Pancreas (tissue), 10 donors: ENCODE measurements at regions not wholly inside any gene's neighbourhood (a gene's known extent, or its start where the extent isn't known, plus 50 kb on each side); places are given as distances from the start of the nearest gene placed in this dataset.
A peak's percentile ranks its signal among the peaks of the same experiment; 100 is the strongest.

Source experiments
- ATAC-seq, 4 donors: fragments of 200-7000 bp; cut with Tn5 transposase; one replicate each; pipeline versions ENCODE4 v1.8.0 to v1.9.1; 2020; ENCODE audit warnings: mild to moderate bottlenecking in 4 of 4, moderate library complexity in 4 of 4
- DNase-seq, 6 donors: peaks; one replicate each; pipeline ENCODE4 v3.0.0-alpha.2; 2020
- FAIRE-seq: peaks from 2 replicates; lab custom pipeline; 2012; peaks lifted over from hg19 to GRCh38; lab: Jason Lieb, UNC
- H3K27ac ChIP-seq, 4 donors: fragments of 200-600 bp; sonication (generic); 1 replicate in 3 of 4; 2 replicates in 1 of 4; pipeline versions ENCODE4 v1.5.0 to v1.8.0; 2020
- H3K27me3 ChIP-seq, 4 donors: fragments of 200-600 bp; one replicate each; pipeline ENCODE4 v1.8.0; 2021
- H3K36me3 ChIP-seq, 3 donors: fragments of 200-600 bp; sonication (generic) in 1 of 3; one replicate each; pipeline versions ENCODE4 v1.5.0 to v1.8.0; 2020 to 2021
- H3K4me1 ChIP-seq, 3 donors: fragments of 200-600 bp; one replicate each; pipeline ENCODE4 v1.8.0; 2021
- H3K4me3 ChIP-seq, 4 donors: fragments of 200-600 bp; sonication (generic) in 2 of 4; one replicate each; pipeline versions ENCODE4 v1.5.0 to v1.8.0; 2020 to 2021
- H3K9me3 ChIP-seq, 4 donors: fragments of 200-600 bp; one replicate each; pipeline ENCODE4 v1.8.0; 2021
- WGBS, 2 donors: extraction: QIAGEN DNeasy Blood & Tissue Kit; methylation state at CpG; one replicate each; pipeline ENCODE4 v1.1.7; 2013; 5-methylcytosine and 5-hydroxymethylcytosine counted together
- intact Hi-C, 3 donors: fragments of 100-400 bp; cut with DNase I; formaldehyde crosslinking; loops; one replicate each; pipeline versions ENCODE4 v1.11.1 to v1.14.2; 2022
- TF ChIP-seq, protein P1 (sequence below), 4 donors: fragments of 200-600 bp; sonication (generic) in 3 of 4; IDR thresholded peaks; one replicate each; pipeline versions ENCODE4 v1.5.0 to v1.8.0; 2021; ENCODE audit warnings: antibody characterized with exemption in 4 of 4
- donor health status: healthy with polysubstance abuse.
- donor health status: DM: no; HTN: no; CAD: no; lungs with moderate emphysema.
- donor health status: DM: no; HTN: no; CAD: no.
- donor health status: control.
- donor health status: control.
- donor health status: Bipolar disorder and iron deficiency.
- donor health status: DM: yes; HTN: yes; CAD: no.
- donor health status: DM: no; HTN: no; CAD: no.
- donor health status: DM: no; HTN: no; CAD: no.
- donor health status: DM: yes; HTN: yes; CAD: no.

DNA sequence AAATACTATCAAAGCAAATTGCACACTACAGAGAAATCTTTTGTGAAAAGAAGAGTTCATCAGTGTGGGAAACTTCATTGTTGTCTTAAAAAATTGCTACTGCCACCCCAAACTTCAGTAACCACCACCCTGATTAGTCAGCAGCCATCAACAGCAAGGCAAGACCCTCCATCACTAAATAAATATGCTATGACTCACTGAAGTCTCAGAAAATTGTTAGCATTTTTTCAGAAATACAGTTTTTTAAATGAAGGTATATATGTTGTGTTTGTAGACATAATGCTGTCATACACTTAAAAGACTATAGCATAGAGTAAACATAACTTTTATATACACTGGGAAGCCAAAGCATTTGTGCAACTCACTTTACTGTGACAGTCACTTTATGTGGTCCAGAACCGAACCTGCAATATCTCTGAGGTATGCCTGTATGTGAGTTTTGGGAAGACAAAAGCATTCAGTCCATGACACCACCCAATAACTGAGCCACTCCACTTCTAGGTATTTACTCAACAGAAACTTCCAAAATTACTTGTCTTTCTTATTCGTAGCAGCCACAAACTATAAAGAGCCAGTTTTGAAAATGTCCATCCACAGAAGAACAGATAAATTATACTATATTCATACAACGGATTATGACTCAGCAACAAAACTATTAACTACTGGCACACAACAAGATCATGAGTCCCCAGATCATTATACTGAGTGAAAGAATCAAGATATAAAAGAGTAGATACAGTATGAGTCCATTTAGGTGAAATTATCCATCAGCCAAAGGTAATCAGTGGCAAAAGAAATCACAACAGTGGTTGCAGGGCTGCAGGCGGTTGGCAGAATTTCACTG, 649.6 kb downstream of the BCL11B start:
- H3K36me3 ChIP-seq: no peaks in the 10 kb centered on the region
- FAIRE-seq (no peak), ATAC-seq (no peak), DNase-seq (no peak)
- H3K9me3 ChIP-seq: no peaks in the 10 kb centered on the region
- 60 to 80% methylated on average over 4 of the region's 4 CpGs for WGBS, 2 donors
- intact Hi-C loops: no loop called here
- no peaks in the 10 kb centered on the region for H3K27me3 ChIP-seq
- H3K4me1 ChIP-seq: no peaks in the 10 kb centered on the region
- no peak overlapping the region for H3K27ac ChIP-seq
- no peak overlapping the region for H3K4me3 ChIP-seq
- TF ChIP-seq, protein P1, sequence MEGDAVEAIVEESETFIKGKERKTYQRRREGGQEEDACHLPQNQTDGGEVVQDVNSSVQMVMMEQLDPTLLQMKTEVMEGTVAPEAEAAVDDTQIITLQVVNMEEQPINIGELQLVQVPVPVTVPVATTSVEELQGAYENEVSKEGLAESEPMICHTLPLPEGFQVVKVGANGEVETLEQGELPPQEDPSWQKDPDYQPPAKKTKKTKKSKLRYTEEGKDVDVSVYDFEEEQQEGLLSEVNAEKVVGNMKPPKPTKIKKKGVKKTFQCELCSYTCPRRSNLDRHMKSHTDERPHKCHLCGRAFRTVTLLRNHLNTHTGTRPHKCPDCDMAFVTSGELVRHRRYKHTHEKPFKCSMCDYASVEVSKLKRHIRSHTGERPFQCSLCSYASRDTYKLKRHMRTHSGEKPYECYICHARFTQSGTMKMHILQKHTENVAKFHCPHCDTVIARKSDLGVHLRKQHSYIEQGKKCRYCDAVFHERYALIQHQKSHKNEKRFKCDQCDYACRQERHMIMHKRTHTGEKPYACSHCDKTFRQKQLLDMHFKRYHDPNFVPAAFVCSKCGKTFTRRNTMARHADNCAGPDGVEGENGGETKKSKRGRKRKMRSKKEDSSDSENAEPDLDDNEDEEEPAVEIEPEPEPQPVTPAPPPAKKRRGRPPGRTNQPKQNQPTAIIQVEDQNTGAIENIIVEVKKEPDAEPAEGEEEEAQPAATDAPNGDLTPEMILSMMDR (IDR thresholded peaks at IDR 0.05): no peak

GRCh38 chr14:98623788-98624415, 648.1 kb downstream of the BCL11B start:
- Histone ChIP-seq H3K27ac (no peak overlapping the region), H3K27me3 (no peaks in the 10 kb centered on the region), H3K9me3 (no peaks in the 10 kb centered on the region), H3K36me3 (no peaks in the 10 kb centered on the region), H3K4me1 (no peaks in the 10 kb centered on the region), H3K4me3 (no peak overlapping the region)
- intact Hi-C loops: no loop called here
- DNase-seq: no peak
- ATAC-seq: no peak
- no peak for FAIRE-seq
- WGBS, 2 donors: 83 to 88% methylated on average over 14 of the region's 14 CpGs
- TF ChIP-seq, protein P1 (IDR thresholded peaks at IDR 0.05): no peak

DNA sequence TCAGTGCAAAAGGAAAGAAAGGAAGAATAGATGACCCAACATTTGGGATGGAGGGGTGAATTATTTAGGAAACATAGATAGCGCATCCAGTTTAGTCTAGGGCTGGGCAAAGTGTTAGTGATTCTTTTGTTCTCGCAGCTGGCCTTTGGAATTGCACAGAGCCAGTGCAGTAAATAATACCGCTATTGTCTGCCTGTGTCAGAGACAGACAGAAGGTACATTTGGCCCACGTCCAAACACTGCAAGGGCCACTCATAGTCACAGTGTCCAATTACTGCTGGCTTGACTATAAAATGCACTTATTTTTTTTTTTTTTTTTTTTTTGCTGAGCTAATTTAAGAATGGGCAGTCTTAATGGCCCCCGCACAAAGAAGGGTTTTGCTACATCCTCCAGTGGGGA, 638.6 kb downstream of the BCL11B start:
- Histone ChIP-seq H3K36me3 (no peaks in the 10 kb centered on the region), H3K4me1 (no peaks in the 10 kb centered on the region), H3K27ac (no peak overlapping the region), H3K4me3 (no peak overlapping the region), H3K9me3 (no peaks in the 10 kb centered on the region), H3K27me3 (no peaks in the 10 kb centered on the region)
- DNase-seq (peak in 2 of 6 donors; percentile 14 to 20), ATAC-seq (peak in 2 of 4 donors; percentile 60 to 75), FAIRE-seq (no peak)
- WGBS, 2 donors: 24 to 26% methylated on average over 5 of the region's 5 CpGs
- intact Hi-C loops: no loop called here
- TF ChIP-seq, protein P1 (IDR thresholded peaks at IDR 0.05): no peak

- no peak overlapping the region for H3K4me3 ChIP-seq
- FAIRE-seq (no peak), DNase-seq (no peak), ATAC-seq (no peak)
- H3K9me3 ChIP-seq: no peaks in the 10 kb centered on the region
- H3K27ac ChIP-seq: no peak overlapping the region
- WGBS, 2 donors: 49 to 64% methylated on average over 6 of the region's 6 CpGs
- TF ChIP-seq, protein P1 (IDR thresholded peaks at IDR 0.05): no peak
- no peaks in the 10 kb centered on the region for H3K36me3 ChIP-seq
- intact Hi-C loops: no loop called here
- no peaks in the 10 kb centered on the region for H3K4me1 ChIP-seq
- H3K27me3 ChIP-seq: no peaks in the 10 kb centered on the region
Observed at GRCh38 chr14:98634043-98634820, 637.8 kb downstream of the BCL11B start.
